Body of pancreas (tissue), 4 donors: ENCODE measurements at regions not wholly inside any gene's neighbourhood (a gene's known extent, or its start where the extent isn't known, plus 50 kb on each side); places are given as distances from the start of the nearest gene placed in this dataset.

Experiments
- ATAC-seq: fragments of 150-250 bp; one replicate; pipeline ENCODE4 v1.9.1; 2016
- DNase-seq, 4 donors: peaks; one replicate each; pipeline ENCODE4 v3.0.0-alpha.2; 2019
- H3K27ac ChIP-seq, 4 donors: fragments of 200-600 bp; sonication (generic); 1 replicate in 3 of 4; 2 replicates in 1 of 4; pipeline versions ENCODE4 v1.5.1 to v1.6.1; 2016 to 2019; ENCODE audit warnings: mild to moderate bottlenecking in 1 of 4, mixed read lengths in 1 of 4, moderate library complexity in 1 of 4
- H3K27me3 ChIP-seq, 2 donors: fragments of 200-600 bp; sonication (generic); one replicate each; pipeline ENCODE4 v1.6.0; 2016; ENCODE audit warnings: mild to moderate bottlenecking in 1 of 2
- H3K36me3 ChIP-seq, 2 donors: fragments of 200-600 bp; sonication (generic); replicated peaks in 1 of 2; 2 replicates each; pipeline ENCODE4 v1.5.1; 2016; ENCODE audit warnings: low read depth in 2 of 2; ENCODE audit not compliant: insufficient read depth in 1 of 2
- H3K4me1 ChIP-seq: fragments of 200-600 bp; sonication (generic); one replicate; pipeline ENCODE4 v1.6.0; 2016
- H3K4me3 ChIP-seq, 2 donors: fragments of 200-600 bp; sonication (generic); 1 replicate in 1 of 2; 2 replicates in 1 of 2; pipeline ENCODE4 v1.5.1; 2016 to 2019
- H3K9me3 ChIP-seq, 3 donors: fragments of 200-600 bp; sonication (generic); 1 replicate in 2 of 3; 2 replicates in 1 of 3; pipeline ENCODE4 v1.5.1; 2016
- POLR2A ChIP-seq, 3 donors: fragments of 450-650 bp; IDR thresholded peaks; one replicate each; pipeline ENCODE4 v1.6.1; 2016; ENCODE audit warnings: antibody characterized with exemption in 3 of 3, mild to moderate bottlenecking in 2 of 3
- WGBS, 2 donors: methylation state at CpG; one replicate each; pipeline ENCODE4 v1.1.5; 2017; 5-methylcytosine and 5-hydroxymethylcytosine counted together
- intact Hi-C: fragments of 100-400 bp; cut with DNase I; formaldehyde crosslinking; loops from one replicate; pipeline ENCODE4 v1.15.1; 2023
- TF ChIP-seq, protein P1 (sequence below), 7 experiments: fragments of 450-650 bp in 4 of 7; fragments of 200-600 bp in 3 of 7; sonication (generic) in 3 of 7; IDR thresholded peaks; one replicate each; pipeline ENCODE4 v1.5.1; 2016 to 2019; ENCODE audit warnings: antibody characterized with exemption in 7 of 7

- intact Hi-C loops, result no loop called here
- WGBS, 2 donors, result 77 to 90% methylated on average over 3 of the region's 3 CpGs
- no peak overlapping the region for H3K27ac ChIP-seq
These were observed 212.8 kb upstream of the CHD1 start for GRCh38 chr5:99141534-99142128.

DNA sequence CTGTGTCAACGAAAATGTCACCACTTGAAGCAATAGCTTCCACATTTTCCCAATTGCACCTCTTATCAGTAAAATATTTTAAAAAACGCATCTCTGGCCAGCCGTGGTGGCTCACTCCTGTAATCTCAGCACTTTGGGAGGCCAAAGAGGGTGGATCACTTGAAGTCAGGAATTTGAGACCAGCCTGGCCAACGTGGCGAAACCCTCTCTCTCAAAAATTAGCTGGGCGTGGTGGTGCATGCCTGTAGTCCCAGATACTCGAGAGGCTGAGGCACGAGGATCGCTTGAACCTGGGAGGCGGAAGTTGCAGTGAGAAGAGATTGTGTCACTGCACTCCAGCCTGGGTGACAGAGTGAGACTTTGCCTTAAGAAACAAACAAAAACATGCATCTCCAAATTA is 210.1 kb upstream of the CHD1 start:
- intact Hi-C loops, result no loop called here
- no peak for DNase-seq
- TF ChIP-seq POLR2A (IDR thresholded peaks at IDR 0.05), result no peak
- TF ChIP-seq, protein P1, sequence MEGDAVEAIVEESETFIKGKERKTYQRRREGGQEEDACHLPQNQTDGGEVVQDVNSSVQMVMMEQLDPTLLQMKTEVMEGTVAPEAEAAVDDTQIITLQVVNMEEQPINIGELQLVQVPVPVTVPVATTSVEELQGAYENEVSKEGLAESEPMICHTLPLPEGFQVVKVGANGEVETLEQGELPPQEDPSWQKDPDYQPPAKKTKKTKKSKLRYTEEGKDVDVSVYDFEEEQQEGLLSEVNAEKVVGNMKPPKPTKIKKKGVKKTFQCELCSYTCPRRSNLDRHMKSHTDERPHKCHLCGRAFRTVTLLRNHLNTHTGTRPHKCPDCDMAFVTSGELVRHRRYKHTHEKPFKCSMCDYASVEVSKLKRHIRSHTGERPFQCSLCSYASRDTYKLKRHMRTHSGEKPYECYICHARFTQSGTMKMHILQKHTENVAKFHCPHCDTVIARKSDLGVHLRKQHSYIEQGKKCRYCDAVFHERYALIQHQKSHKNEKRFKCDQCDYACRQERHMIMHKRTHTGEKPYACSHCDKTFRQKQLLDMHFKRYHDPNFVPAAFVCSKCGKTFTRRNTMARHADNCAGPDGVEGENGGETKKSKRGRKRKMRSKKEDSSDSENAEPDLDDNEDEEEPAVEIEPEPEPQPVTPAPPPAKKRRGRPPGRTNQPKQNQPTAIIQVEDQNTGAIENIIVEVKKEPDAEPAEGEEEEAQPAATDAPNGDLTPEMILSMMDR (IDR thresholded peaks at IDR 0.05), result no peak
- Histone ChIP-seq H3K4me3 (no peak overlapping the region), H3K4me1 (no peaks in the 10 kb centered on the region), H3K9me3 (no peaks in the 10 kb centered on the region), H3K36me3 (no peaks in the 10 kb centered on the region), H3K27ac (no peak overlapping the region), H3K27me3 (no peaks in the 10 kb centered on the region)
- ATAC-seq, result no peak
- WGBS, 2 donors, result 75 to 79% methylated on average over 10 of the region's 10 CpGs

More at GRCh38 chr5:99141534-99142128, 212.8 kb upstream of the CHD1 start:
- no peak for TF ChIP-seq POLR2A (IDR thresholded peaks at IDR 0.05)
- TF ChIP-seq, protein P1 (IDR thresholded peaks at IDR 0.05), result no peak
- no peak overlapping the region for H3K4me3 ChIP-seq
- ATAC-seq (no peak), DNase-seq (peak in 1 of 4 donors; percentile 11)
- H3K36me3 ChIP-seq, result no peaks in the 10 kb centered on the region
- H3K9me3 ChIP-seq, result no peaks in the 10 kb centered on the region
- no peaks in the 10 kb centered on the region for H3K27me3 ChIP-seq
- no peaks in the 10 kb centered on the region for H3K4me1 ChIP-seq

GRCh38 chr5:99133921-99134320 is 205.1 kb upstream of the CHD1 start:
- WGBS, 2 donors, result 70 to 73% methylated on average over 4 of the region's 4 CpGs
- Histone ChIP-seq H3K27me3 (no peaks in the 10 kb centered on the region), H3K4me1 (no peaks in the 10 kb centered on the region), H3K4me3 (no peak overlapping the region), H3K9me3 (no peaks in the 10 kb centered on the region), H3K36me3 (no peaks in the 10 kb centered on the region), H3K27ac (no peak overlapping the region)
- ATAC-seq (no peak), DNase-seq (no peak)
- TF ChIP-seq, protein P1 (IDR thresholded peaks at IDR 0.05), result no peak
- no peak for TF ChIP-seq POLR2A (IDR thresholded peaks at IDR 0.05)
- intact Hi-C loops, result no loop called here

DNA sequence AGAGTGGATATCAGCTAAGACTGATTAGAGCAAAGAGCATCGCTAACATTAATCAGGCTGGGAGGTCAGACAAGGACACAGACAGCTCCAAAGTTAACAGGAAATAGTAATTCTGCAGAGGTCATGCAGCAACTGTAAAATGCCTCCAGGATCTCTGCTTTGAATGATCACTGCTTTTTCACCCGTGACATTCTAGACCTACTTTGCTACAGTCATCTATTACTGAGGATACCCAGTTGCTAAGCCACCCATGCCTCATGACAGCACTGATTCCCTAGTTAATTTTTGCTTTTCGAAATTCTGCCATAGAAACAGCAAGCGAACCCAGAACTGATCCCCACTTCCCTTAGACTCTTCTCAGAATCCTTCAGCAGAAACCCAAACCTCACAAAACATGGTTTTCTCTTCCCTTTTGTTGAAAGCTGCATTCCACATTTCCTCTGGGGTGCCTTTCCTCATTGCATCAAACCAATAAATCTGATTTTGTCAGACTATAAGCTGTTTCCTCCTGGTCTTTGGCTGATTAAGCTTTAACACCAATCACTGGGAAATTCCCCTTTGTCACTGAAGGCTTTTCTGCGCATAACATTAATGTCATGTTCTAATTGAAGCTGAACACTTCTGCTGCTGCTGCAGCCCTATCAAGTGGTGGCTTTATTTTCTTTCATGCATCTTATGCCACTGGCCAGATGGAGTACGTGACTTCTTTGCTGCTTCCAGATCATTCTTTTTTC is 201.1 kb upstream of the CHD1 start:
- Histone ChIP-seq H3K36me3 (no peaks in the 10 kb centered on the region), H3K27me3 (no peaks in the 10 kb centered on the region), H3K4me1 (no peaks in the 10 kb centered on the region), H3K9me3 (no peaks in the 10 kb centered on the region), H3K4me3 (no peak overlapping the region), H3K27ac (no peak overlapping the region)
- intact Hi-C loops, result no loop called here
- ATAC-seq (no peak), DNase-seq (no peak)
- TF ChIP-seq, protein P1 (IDR thresholded peaks at IDR 0.05), result no peak
- no peak for TF ChIP-seq POLR2A (IDR thresholded peaks at IDR 0.05)
- WGBS, 2 donors, result 52 to 56% methylated on average over 6 of the region's 6 CpGs

GRCh38 chr5:99122976-99123375 is 194.2 kb upstream of the CHD1 start:
- intact Hi-C loops, result no loop called here
- Histone ChIP-seq H3K27ac (no peak overlapping the region), H3K4me1 (no peaks in the 10 kb centered on the region), H3K9me3 (no peaks in the 10 kb centered on the region), H3K4me3 (no peak overlapping the region), H3K27me3 (no peaks in the 10 kb centered on the region), H3K36me3 (no peaks in the 10 kb centered on the region)
- TF ChIP-seq POLR2A (IDR thresholded peaks at IDR 0.05), result no peak
- TF ChIP-seq, protein P1 (IDR thresholded peaks at IDR 0.05), result no peak
- ATAC-seq (no peak), DNase-seq (no peak)
